NT2/D1 (cell line): ENCODE measurements at regions not wholly inside any gene's neighbourhood (a gene's known extent, or its start where the extent isn't known, plus 50 kb on each side); places are given as distances from the start of the nearest gene placed in this dataset.

Source experiments
- DNase-seq: peaks from one replicate; pipeline ENCODE4 v3.0.0-alpha.2; 2011; ENCODE audit warnings: low read depth, low spot score
- H3K27me3 ChIP-seq: 2 replicates; pipeline ENCODE4 v1.6.0; 2011; ENCODE audit warnings: mild to moderate bottlenecking; ENCODE audit not compliant: insufficient read length, insufficient read depth
- H3K36me3 ChIP-seq: 2 replicates; pipeline ENCODE4 v1.6.1; 2011; ENCODE audit warnings: mild to moderate bottlenecking, low read length, mixed read lengths; ENCODE audit not compliant: insufficient read depth, insufficient read length
- H3K4me1 ChIP-seq: 2 replicates; pipeline ENCODE4 v1.5.1; 2011; ENCODE audit not compliant: insufficient read depth, insufficient read length
- H3K4me3 ChIP-seq: 2 replicates; pipeline ENCODE4 v1.5.1; 2011; ENCODE audit warnings: low read depth; ENCODE audit not compliant: insufficient read length
- H3K9ac ChIP-seq: 2 replicates; pipeline ENCODE4 v1.6.0; 2011; ENCODE audit warnings: low read depth; ENCODE audit not compliant: insufficient read length
- H3K9me3 ChIP-seq: 2 replicates; pipeline ENCODE4 v1.5.1; 2011; ENCODE audit warnings: mild to moderate bottlenecking, low read length; ENCODE audit not compliant: insufficient read depth
- SUZ12 ChIP-seq: IDR thresholded peaks from 2 replicates; pipeline ENCODE4 v1.6.1; 2011; ENCODE audit not compliant: insufficient read length, insufficient read depth; ENCODE audit errors: extremely low read depth
- YY1 ChIP-seq: IDR thresholded peaks from 2 replicates; pipeline ENCODE4 v1.6.1; 2011; ENCODE audit not compliant: insufficient read length, insufficient read depth
- ZNF274 ChIP-seq: IDR thresholded peaks from 2 replicates; pipeline ENCODE4 v1.6.1; 2011; ENCODE audit warnings: mild to moderate bottlenecking, low read depth, low read length

GRCh38 chr10:44309939-44310761 lies 74.7 kb downstream of the CXCL12 start:
- H3K27me3 ChIP-seq = peaks cover 24% of the 10 kb centered on the region
- DNase-seq = no peak
- H3K4me1 ChIP-seq = peaks cover 5% of the 10 kb centered on the region
- no peaks in the 10 kb centered on the region for H3K9me3 ChIP-seq
- H3K36me3 ChIP-seq = no peaks in the 10 kb centered on the region
- H3K9ac ChIP-seq = peak overlapping the region; percentile 61
- no peak overlapping the region for H3K4me3 ChIP-seq
- TF ChIP-seq ZNF274 (no peak), SUZ12 (no peak), YY1 (no peak)

- Histone ChIP-seq H3K9me3 (no peaks in the 10 kb centered on the region; the same call in 1 of the 2 replicates), H3K4me3 (no peak overlapping the region), H3K27me3 (peaks cover 24% of the 10 kb centered on the region), H3K9ac (no peak overlapping the region), H3K4me1 (peaks cover 5% of the 10 kb centered on the region), H3K36me3 (no peaks in the 10 kb centered on the region)
- no peak for DNase-seq
- TF ChIP-seq ZNF274 (no peak), YY1 (no peak), SUZ12 (no peak)
These were observed 75.5 kb downstream of the CXCL12 start for GRCh38 chr10:44309361-44309760.

- no peaks in the 10 kb centered on the region for H3K36me3 ChIP-seq
- H3K27me3 ChIP-seq = peaks cover 24% of the 10 kb centered on the region
- no peak overlapping the region for H3K4me3 ChIP-seq
- peaks cover 5% of the 10 kb centered on the region for H3K4me1 ChIP-seq
- H3K9ac ChIP-seq = no peak overlapping the region
- no peak for DNase-seq
- TF ChIP-seq ZNF274 = no peak
- TF ChIP-seq SUZ12 = no peak
- TF ChIP-seq YY1 = no peak
- H3K9me3 ChIP-seq = peaks cover 3% of the 10 kb centered on the region
These were observed 76.0 kb downstream of the CXCL12 start for GRCh38 chr10:44308935-44309334.

GRCh38 chr10:44307691-44308090 lies 77.2 kb downstream of the CXCL12 start:
- peaks cover 14% of the 10 kb centered on the region for H3K9me3 ChIP-seq
- H3K4me3 ChIP-seq = no peak overlapping the region
- H3K36me3 ChIP-seq = no peaks in the 10 kb centered on the region
- H3K4me1 ChIP-seq = peaks cover 5% of the 10 kb centered on the region
- DNase-seq = no peak
- TF ChIP-seq SUZ12 (no peak), YY1 (no peak)
- peaks cover 24% of the 10 kb centered on the region for H3K27me3 ChIP-seq
- H3K9ac ChIP-seq = no peak overlapping the region

GRCh38 chr10:44306762-44307161 lies 78.1 kb downstream of the CXCL12 start:
- no peak for TF ChIP-seq YY1
- no peak for TF ChIP-seq ZNF274

GRCh38 chr10:44306147-44306710 lies 78.7 kb downstream of the CXCL12 start:
- no peak overlapping the region for H3K9ac ChIP-seq
- peaks cover 14% of the 10 kb centered on the region for H3K9me3 ChIP-seq
- no peak for DNase-seq
- H3K36me3 ChIP-seq = no peaks in the 10 kb centered on the region
- peaks cover 10% of the 10 kb centered on the region for H3K27me3 ChIP-seq
- TF ChIP-seq SUZ12 (no peak), YY1 (no peak), ZNF274 (no peak)
- H3K4me3 ChIP-seq = no peak overlapping the region
- H3K4me1 ChIP-seq = peaks cover 2% of the 10 kb centered on the region

More at GRCh38 chr10:44306762-44307161, 78.1 kb downstream of the CXCL12 start:
- H3K4me1 ChIP-seq = peaks cover 5% of the 10 kb centered on the region
- no peak overlapping the region for H3K9ac ChIP-seq
- H3K9me3 ChIP-seq = peaks cover 14% of the 10 kb centered on the region
- peaks cover 16% of the 10 kb centered on the region for H3K27me3 ChIP-seq
- H3K36me3 ChIP-seq = no peaks in the 10 kb centered on the region
- DNase-seq = no peak
- H3K4me3 ChIP-seq = no peak overlapping the region

- TF ChIP-seq SUZ12 = no peak
- no peak for TF ChIP-seq YY1
- TF ChIP-seq ZNF274 = no peak
- no peak overlapping the region for H3K4me3 ChIP-seq
- no peaks in the 10 kb centered on the region for H3K36me3 ChIP-seq
- no peak for DNase-seq
- H3K9me3 ChIP-seq = peaks cover 14% of the 10 kb centered on the region
- H3K9ac ChIP-seq = no peak overlapping the region
- H3K27me3 ChIP-seq = no peaks in the 10 kb centered on the region
- no peaks in the 10 kb centered on the region for H3K4me1 ChIP-seq
These were observed 83.0 kb downstream of the CXCL12 start for GRCh38 chr10:44301781-44302355.
